DOHH2 (cell line): ENCODE measurements at regions not wholly inside any gene's neighbourhood (a gene's known extent, or its start where the extent isn't known, plus 50 kb on each side); places are given as distances from the start of the nearest gene placed in this dataset.

Experiments
- CTCF ChIP-seq: fragments of 200-600 bp; sonication (generic); IDR thresholded peaks from one replicate; pipeline ENCODE4 v1.5.1; 2014; ENCODE audit warnings: antibody characterized with exemption, mild to moderate bottlenecking, low read depth, low read length; ENCODE audit not compliant: poor library complexity, severe bottlenecking
- EZH2phosphoT487 ChIP-seq: fragments of 200-600 bp; sonication (generic); IDR thresholded peaks from 2 replicates; pipeline ENCODE4 v1.6.1; 2017; ENCODE audit warnings: borderline replicate concordance, mild to moderate bottlenecking, antibody characterized with exemption, low read length, moderate library complexity, mixed read lengths

DNA sequence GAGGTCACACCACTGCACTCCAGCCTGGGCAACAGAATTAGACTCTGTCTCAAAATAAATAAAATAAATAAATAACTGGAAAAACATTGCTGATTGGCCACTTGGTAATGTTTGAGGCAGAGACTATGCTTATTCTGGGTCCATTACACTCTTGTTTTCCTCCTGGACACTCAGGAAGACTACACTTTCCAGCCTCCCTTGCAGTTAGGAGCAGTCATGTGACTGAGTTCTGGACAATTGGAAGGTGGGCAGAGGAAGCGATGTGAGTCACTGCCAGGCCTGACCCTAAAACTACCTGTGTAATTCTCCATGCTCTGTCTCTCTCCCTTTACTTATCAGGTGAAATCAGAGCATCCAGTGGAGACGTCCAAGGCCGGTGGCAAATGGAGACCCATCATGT is 74.4 kb downstream of the VCPKMT start:
- TF ChIP-seq CTCF (no peak), EZH2phosphoT487 (no peak)
